HCT116 (cell line): ENCODE measurements at regions not wholly inside any gene's neighbourhood (a gene's known extent, or its start where the extent isn't known, plus 50 kb on each side); places are given as distances from the start of the nearest gene placed in this dataset.

Source experiments
- POLR2AphosphoS5 ChIP-seq: IDR thresholded peaks from 2 replicates; pipeline ENCODE4 v1.6.1; 2011; ENCODE audit warnings: mild to moderate bottlenecking, low read depth, low read length, moderate library complexity
- TF ChIP-seq, protein P1 (sequence below), 3 experiments: fragments of 200-600 bp in 1 of 3; sonication (generic) in 1 of 3; IDR thresholded peaks in 2 of 3; conservative IDR thresholded peaks in 1 of 3; 2 replicates each; pipeline ENCODE4 v1.5.1; 2012 to 2017; ENCODE audit warnings: low read depth in 2 of 3, low read length in 2 of 3, antibody characterized with exemption in 1 of 3, borderline replicate concordance in 1 of 3, control low read depth in 1 of 3, mild to moderate bottlenecking in 1 of 3, mixed read lengths in 1 of 3, mixed run types in 1 of 3, moderate library complexity in 1 of 3; ENCODE audit not compliant: insufficient read depth in 1 of 3

GRCh38 chr9:85224301-85224700 is 517.5 kb downstream of the AGTPBP1 start:
- TF ChIP-seq, protein P1, sequence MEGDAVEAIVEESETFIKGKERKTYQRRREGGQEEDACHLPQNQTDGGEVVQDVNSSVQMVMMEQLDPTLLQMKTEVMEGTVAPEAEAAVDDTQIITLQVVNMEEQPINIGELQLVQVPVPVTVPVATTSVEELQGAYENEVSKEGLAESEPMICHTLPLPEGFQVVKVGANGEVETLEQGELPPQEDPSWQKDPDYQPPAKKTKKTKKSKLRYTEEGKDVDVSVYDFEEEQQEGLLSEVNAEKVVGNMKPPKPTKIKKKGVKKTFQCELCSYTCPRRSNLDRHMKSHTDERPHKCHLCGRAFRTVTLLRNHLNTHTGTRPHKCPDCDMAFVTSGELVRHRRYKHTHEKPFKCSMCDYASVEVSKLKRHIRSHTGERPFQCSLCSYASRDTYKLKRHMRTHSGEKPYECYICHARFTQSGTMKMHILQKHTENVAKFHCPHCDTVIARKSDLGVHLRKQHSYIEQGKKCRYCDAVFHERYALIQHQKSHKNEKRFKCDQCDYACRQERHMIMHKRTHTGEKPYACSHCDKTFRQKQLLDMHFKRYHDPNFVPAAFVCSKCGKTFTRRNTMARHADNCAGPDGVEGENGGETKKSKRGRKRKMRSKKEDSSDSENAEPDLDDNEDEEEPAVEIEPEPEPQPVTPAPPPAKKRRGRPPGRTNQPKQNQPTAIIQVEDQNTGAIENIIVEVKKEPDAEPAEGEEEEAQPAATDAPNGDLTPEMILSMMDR (IDR thresholded peaks at IDR 0.05 in 2 of 3, conservative IDR thresholded peaks at IDR 0.05 in 1 of 3; ENCODE audit: borderline replicate concordance in 1 of 3, insufficient read depth in 1 of 3, low read depth in 2 of 3, low read length in 2 of 3): no peak
- no peak for TF ChIP-seq POLR2AphosphoS5
